ENCODE measurements at regions not wholly inside any gene's neighbourhood (a gene's known extent, or its start where the extent isn't known, plus 50 kb on each side); places are given as distances from the start of the nearest gene placed in this dataset.

DNA sequence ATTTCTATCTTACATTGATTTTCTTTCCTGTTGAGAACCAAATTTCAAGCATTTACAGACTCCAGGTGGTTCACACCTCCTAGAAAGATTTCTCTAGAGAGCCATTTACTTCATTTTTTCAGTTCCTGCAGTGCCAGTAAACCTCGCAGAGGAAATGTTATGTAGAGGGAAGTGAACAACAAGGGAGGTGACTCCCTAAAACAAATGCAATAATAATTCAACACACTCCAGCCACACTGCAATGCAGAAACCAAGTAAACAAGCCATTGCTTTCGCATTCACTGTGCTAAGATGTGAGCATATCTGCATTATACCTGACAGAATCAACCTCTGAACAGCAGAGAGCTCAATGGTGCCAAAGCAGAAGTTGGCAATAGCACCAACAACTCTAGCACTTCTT, 215.1 kb downstream of the RBM26 start:
- TF ChIP-seq, protein P1, sequence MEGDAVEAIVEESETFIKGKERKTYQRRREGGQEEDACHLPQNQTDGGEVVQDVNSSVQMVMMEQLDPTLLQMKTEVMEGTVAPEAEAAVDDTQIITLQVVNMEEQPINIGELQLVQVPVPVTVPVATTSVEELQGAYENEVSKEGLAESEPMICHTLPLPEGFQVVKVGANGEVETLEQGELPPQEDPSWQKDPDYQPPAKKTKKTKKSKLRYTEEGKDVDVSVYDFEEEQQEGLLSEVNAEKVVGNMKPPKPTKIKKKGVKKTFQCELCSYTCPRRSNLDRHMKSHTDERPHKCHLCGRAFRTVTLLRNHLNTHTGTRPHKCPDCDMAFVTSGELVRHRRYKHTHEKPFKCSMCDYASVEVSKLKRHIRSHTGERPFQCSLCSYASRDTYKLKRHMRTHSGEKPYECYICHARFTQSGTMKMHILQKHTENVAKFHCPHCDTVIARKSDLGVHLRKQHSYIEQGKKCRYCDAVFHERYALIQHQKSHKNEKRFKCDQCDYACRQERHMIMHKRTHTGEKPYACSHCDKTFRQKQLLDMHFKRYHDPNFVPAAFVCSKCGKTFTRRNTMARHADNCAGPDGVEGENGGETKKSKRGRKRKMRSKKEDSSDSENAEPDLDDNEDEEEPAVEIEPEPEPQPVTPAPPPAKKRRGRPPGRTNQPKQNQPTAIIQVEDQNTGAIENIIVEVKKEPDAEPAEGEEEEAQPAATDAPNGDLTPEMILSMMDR (IDR thresholded peaks at IDR 0.05; ENCODE audit: low read length): no peak
- no peak for TF ChIP-seq EZH2 (IDR thresholded peaks at IDR 0.05; ENCODE audit: borderline replicate concordance, low read length)
